ENCODE measurements at regions not wholly inside any gene's neighbourhood (a gene's known extent, or its start where the extent isn't known, plus 50 kb on each side); places are given as distances from the start of the nearest gene placed in this dataset.
A peak's percentile ranks its signal among the peaks of the same experiment; 100 is the strongest.

DNA sequence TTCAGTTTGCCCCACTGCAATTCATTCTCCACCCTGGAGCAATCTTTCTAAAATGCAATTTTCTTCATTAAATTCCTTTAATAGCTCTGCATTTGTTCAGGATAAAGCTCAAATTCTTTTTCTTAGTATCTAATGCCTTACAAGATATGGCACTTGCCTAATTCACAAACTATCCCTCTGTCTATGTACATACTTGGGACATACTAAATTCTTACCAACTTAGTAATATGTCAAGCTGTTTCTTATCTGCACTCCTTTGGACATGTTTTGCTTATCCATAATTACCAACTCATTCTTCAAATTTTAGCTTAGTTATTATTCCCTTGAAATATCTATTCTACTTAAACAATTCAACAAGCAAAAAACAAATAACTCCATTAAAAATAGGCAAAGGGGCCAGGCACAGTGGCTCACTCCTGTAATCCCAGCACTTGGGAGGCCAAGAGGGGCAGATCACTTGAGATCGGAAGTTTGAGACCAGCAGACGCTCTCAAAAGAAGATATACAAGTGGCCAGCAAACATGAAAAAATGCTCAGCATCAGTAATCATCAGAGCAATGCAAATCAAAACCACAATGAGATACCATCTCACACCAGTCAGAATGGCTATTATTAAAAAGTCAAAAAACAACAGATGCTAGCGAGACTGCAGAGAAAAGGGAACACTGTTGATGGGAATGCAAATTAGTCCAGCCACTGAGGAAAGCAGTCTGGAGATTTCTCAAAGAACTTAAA, 96.9 kb downstream of the FAM76B start:
- DNase-seq (ENCODE audit: low read depth) = no peak

DNA sequence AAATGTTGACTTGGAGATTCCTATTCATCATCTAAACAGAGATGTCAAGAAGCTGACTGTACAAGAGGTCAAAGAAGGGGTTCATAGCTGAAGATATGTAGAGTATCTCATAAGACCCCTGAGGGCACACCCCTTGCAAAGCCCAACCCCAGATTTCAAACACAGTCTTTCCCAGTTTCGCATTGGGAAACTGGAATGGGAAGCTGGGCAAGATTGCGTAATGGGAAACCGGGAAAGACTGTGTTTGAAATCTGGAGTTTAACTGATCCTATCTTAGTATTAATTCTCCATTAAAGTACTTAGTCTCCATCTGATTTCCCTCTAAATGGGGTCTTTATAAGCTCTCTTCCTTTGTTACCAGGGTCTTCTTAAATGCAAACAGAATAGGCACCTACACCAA, 99.5 kb downstream of the FAM76B start:
- no peak for DNase-seq (ENCODE audit: low read depth)

DNA sequence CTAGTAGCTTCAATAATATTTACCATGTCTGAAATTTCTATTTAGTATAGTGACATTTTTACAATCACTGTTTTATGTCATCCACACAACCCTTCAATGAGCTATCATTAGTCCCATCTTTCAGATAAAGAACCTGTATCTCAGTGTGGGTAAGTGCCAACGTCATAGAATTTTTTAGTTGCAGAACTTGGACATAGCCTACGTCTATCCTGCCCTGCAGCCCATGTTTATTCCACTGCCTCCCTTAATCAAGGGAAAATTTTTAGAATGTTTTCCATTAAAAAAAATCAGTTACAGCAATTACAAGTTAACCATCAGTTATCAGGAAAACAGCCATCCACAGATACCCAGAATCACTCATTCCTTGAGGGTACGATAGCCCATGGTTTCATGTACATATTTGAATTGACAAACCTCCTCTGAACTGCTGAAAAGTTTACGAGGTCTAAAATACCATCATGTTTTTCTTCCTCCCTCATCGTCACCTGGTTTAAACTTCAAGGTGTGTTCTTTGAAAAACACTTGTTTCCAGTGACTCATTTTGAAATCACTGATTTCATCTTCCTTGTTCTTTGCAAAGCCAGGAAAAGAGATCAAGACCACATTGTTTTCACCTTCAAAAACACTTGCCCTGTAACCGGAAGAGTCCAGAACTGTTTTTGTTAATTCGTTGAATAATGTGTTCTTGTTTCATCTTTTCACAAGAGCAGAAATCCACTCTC, 100.9 kb downstream of the FAM76B start:
- no peak for DNase-seq (ENCODE audit: low read depth)

DNA sequence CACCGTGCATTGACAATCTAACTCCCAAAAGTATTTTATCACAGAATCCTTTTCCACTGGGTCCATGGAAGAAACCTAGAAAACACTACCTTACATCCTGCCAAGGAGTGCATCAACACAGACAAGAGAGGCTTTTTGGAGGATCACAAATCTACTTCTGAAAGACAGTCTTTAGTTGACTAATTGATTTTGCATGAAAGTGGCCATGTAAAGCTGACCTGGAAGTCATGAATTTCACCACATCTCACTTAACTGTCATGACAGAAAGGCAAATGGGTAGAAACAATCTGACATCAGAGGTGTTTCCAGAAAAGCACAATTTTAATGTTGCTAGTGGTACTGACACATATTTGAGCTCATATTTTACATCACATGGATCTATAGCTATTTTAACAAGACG, 101.6 kb downstream of the FAM76B start:
- no peak for DNase-seq (ENCODE audit: low read depth)

DNA sequence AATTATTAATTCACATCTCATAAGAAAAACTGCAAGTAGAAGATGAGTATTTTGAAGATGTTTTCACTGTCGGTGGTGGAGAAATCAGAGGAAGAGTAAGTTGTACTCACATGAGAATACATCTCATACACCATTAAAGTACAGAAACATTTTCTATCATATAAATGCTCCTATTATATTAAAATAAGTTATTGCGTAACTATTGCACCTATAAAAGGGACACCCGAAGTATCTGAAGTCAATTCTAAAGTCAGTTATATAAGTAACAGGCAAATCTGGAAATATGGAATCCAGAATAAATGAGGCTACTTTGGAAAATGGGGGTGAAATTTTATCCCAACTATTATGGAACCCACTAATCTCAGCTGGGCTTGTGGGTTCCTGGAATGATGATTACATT, 103.3 kb downstream of the FAM76B start:
- DNase-seq (ENCODE audit: low read depth) = no peak

DNA sequence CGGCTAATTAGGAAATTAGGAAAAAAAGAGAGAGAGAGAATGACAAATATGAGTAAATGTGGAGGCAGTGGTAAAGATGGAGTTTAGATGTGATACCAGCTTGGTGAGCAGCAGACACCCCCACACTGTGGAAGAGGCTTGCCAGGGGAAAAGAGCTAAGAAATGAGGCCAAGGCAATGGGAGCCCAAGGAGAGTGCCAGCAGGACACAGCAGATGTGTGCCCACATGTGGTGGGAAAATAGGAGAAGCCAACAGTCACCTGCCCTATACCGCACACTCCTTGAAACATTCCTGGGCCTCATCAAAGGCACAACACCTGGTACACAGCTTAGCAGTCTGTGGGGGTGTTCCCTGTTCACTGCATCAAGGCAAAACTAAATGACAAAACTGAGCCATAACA, 104.9 kb downstream of the FAM76B start:
- no peak for DNase-seq (ENCODE audit: low read depth)

DNA sequence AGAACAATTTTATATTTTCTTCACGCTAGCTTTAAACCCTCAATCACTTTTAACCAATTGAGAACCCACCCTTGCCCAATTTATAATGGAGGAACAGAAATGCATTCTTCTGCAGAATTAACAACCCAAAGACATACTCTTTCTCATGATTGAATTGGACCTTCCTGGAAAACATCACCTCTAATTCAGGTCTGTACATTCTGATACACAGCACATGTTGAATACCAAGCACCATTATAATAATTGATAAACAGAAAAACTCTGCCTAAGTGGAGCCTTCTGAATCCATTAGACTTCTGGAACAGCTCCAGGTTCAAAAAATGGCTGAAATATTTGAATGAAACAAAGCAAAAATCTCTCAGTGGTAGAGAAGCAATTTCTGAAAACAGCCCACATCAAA, 105.4 kb downstream of the FAM76B start:
- DNase-seq (ENCODE audit: low read depth) = no peak

DNA sequence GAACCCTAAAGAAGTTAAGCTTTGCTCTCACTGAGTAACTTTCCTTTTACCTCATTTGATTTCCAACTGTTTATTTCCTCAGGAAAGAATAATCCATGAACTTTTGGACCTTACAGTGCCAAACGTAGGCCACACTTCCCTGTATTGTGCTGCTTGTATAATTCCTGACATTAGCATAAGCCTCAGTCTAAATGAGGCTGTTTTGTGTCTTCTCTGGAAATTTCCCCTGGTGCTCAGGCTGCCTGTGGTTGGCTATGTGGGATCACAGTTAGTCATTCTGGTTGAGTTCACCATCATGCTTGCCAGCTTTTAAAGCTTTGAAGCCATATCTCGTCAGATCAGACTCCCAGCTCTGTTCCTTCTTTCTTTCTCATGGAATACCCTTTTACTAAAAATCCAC, 107.0 kb downstream of the FAM76B start:
- DNase-seq (ENCODE audit: low read depth) = no peak

DNA sequence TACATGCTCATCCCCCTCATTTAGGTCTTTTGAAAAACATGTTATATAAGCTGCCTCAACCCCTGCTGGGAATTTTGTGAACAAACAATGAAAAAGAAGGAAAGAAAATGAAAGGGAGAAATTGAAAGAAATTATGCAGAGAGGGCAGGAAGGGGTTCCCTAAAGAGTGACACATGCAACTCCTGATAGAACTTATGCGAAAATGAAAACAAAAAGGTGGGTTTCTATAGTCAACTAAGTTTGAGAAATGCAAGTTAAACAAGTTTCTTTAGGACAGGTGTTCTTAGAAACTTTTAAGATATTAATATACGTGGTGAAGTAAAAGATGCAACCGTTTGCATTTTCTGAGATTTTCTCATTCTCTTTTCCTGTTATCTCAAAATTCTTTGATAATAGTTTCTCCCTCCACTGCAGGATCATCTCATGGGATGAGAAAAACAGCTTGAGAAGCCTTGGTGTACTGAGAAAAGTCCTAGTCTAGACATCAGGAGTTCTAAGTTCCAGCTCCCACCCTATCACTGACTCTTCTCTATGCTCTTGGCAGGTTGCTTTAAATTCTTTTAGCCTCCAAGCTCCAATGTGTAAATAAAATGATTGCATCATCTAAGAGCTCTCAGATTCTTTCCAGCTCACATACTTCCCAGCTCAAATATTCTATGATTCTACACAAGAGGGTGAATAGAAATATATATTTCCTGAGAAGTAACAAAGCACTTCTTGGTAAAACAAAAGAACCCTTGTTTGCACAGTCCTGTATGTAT, 109.2 kb downstream of the FAM76B start:
- DNase-seq (ENCODE audit: low read depth) = no peak

DNA sequence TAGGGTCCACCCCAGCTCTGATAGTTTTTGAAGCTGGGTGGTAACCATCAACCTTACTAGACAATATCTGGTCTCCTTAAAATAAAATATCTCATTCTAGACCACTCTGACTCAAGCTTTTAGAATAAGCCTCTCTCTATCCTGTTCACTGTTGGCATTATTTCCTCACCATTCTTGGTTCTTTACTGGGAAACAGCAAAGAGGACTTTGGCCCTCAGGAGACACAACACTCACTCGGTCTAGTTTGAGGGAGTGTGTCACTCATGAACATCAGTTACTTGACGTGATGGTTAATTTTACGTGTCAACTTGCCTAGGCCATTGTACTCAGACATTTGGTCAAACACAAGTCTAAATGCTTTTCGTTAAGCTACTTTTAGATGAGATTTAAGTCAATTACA, 110.6 kb downstream of the FAM76B start:
- DNase-seq (ENCODE audit: low read depth) = no peak

DNA sequence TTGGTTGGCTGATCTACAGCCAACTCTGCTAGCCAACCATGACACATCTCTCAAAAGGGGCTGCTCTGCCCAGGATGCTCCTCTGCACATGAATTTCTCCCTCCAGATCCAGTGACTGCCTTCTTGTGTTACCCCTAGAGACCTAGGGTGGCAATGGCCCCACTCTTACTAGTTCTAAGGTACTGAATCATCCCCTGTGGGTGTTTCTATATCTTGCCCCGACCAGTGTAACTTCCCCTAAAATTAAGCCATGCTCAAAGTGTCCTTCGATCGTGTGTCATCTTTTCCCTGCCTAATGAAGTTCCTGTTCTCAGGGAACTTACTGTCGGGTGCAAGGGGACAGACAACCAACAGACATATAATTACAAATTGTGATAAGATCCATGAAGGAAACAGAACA, 113.3 kb downstream of the FAM76B start:
- DNase-seq (ENCODE audit: low read depth) = no peak

DNA sequence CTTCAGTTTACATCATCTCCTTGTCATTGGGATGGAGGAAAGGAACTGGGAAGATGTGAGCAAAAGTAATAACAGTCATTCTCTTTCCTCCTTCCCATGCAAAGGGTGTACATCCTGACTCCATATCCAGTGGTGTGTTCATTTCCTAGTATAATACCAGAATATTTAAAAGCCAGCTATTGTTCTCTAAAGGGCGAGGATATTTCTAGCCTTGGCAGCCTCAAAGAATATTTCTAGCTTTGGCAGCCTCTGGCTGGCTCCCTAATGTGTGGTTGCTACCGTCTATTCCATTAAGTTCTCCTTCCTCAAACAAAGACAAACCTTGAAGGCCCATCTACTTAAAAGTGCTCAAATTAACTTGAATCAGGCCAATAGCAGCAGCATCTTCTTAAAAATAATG, 114.0 kb downstream of the FAM76B start:
- no peak for DNase-seq (ENCODE audit: low read depth)

DNA sequence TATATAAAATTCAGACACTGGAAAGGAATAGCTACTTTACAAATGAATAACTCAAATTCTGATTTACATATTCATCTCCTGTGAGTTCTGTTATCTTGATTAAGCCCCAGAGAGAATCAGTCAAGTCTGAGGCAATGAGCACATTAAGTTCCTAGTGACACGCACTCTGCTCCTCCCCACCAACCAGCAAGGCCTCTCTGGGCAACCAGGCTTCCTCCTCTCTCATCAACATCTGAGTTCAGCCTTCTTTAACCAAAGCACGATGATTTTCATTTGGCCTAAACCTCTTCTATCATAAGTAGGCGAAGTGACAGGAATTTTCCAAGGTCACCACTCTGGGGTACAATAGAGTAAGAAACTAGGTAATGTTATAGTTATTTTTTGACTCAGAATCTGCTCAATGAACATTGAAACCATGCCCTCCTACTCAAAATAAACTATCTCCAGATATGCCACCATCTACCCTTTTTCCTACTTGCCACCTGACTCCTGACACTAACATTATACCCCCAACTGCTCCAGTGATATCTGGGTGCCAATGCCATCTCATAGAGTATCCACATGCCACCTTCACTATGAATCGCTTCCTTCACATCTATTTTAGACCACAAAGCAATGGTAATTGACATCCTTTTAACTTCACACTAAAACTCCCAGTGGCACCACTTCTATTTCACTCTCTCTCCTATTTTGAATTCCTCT, 114.8 kb downstream of the FAM76B start:
- no peak for DNase-seq (ENCODE audit: low read depth)

DNA sequence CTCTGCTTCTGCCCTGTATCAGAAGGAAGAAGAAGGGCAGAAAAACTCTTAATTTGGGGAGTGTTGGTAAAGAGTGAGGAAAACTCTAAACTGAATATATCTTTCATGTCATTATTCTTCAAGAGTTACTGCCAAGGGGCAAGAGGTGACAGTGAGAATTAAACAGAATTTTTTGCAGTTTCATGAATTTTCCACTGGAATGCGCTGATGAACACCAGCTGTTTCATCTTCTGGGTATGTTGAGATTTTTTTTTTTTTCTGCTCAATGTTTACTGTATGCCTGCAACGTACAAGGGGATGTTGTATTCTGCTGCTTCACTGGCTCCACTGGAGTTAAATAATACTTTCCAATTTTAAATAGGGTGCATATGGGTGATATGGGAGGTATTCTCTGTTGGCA, 117.8 kb downstream of the FAM76B start:
- no peak for DNase-seq (ENCODE audit: low read depth)

DNA sequence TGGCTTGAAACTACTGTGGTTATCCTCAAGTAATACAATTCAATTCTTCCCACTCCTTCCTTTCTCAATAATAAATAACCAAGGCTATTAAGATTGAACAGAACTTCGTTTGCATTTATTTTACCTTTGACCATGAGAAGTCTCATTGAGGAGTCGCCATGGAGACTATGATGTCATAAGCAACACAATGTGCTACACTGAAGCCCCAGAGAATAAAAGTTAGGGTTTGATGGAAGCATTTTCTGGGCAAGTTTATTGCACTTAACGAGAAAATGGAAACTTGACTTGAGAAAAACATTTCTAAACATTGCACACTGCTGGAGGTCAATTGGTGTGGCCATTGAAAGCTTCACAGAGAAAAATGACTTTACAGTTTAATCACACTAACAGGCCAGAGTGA, 121.5 kb downstream of the FAM76B start:
- DNase-seq (ENCODE audit: low read depth) = no peak

DNA sequence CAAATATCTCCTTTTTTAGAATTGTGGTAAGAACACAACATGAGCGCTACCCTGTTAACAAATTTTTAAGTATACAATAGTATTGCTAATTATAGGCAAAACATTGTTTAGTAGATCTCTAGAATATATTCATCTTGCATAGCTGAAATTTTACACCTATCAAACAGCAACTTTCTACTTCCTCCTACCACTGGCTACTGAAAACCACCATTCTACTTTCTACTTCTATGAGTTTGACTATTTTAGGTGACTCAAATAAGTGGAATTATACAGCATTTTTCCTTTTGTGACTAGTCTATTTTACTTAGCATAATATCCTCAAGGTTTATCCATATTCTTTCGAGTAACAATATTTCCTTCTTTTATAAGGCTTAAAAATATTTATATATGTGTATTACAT, 128.4 kb downstream of the FAM76B start:
- DNase-seq (ENCODE audit: low read depth) = no peak

DNA sequence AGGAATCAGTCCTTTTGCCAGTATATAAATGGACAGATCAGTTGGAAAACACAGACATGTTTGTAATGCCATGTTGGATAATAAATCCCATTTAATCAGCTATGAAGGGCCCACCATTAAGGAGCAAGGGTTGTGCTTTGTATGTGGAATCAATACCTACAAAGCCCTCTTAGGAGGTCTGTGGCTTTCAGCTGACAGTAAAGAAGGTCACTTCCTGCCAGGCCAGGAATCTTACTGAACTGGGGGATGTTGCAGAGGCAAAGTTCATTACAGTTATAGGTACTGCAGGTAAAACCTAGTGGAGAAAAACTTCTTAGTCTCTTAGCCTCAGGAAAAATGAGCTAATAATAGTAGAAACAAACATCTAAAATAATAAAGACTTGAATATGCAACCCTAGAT, 129.5 kb downstream of the FAM76B start:
- no peak for DNase-seq (ENCODE audit: low read depth)

DNA sequence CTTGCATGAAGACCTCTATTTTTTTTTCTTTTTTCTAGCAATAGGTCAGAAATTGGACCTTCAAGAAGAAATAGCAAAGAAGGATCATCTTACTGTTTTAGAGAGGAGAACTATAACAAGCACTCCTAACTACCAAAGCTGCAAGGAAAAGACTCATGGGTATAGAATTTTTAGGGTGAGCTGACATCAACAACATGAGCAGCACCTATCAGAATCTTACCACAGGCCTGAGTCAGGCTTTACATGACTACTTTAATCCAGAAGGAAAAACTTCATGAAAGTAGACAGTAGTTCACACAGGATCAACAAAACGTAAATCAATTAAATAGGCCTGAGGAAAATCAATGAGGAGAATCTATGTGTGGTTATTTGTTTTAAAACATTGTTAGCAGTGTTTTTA, 130.5 kb downstream of the FAM76B start:
- DNase-seq (ENCODE audit: low read depth) = no peak

DNA sequence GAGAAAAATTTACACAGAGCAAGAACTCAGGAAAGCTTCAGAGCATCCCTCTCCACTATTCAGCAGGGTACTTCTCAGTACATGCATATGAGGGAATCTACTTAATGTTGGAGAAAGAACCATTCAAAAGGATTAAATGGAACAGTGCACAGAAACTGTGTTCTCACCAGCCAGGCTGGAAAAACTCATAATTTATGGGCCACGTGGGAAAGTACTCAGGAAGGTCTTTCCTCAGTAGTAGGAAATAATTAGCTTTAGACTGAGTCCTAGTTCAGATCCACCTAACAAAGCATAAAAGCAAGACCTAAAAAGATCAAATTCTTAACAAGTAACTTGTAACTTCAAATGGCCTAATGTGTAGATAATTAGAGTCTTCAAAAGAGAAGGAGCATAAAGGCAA, 134.0 kb downstream of the FAM76B start:
- DNase-seq (ENCODE audit: low read depth) = no peak

DNA sequence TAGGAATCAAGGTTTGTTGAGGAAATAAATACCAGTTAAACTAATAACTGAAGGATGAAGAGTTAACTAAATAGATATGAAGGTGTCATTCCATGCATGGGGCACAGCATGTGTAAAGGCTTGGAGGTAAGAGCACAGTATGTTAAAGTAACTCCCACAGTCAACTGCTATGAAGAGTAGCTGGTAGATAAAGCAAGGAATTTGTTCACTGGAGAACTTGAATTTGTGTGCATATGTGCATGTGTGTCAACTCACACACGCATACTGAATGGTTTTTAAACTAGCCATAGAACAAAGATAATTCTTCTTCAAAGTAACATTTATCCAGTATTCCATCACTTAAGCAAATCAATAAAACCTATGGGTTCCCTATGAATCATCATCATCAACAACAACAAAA, 135.9 kb downstream of the FAM76B start:
- no peak for DNase-seq (ENCODE audit: low read depth)

DNA sequence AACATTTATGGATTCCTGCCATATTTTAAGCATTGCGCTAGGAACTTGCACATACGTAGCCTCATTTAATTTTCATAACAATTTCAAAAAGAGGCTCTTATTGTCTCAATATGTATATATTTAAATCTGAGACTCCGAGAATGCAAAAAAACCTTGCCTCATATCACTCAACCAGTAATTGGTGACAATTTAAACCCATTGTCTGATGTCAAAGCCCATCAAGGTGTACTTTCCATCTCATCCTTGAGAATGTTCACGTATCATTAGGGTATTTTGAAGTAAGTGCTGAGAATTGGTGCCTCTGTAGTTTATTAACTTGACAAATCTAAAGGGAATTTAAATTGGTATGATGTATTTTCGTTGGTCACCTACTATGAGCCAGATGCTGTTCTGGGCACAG, 136.5 kb downstream of the FAM76B start:
- no peak for DNase-seq (ENCODE audit: low read depth)

DNA sequence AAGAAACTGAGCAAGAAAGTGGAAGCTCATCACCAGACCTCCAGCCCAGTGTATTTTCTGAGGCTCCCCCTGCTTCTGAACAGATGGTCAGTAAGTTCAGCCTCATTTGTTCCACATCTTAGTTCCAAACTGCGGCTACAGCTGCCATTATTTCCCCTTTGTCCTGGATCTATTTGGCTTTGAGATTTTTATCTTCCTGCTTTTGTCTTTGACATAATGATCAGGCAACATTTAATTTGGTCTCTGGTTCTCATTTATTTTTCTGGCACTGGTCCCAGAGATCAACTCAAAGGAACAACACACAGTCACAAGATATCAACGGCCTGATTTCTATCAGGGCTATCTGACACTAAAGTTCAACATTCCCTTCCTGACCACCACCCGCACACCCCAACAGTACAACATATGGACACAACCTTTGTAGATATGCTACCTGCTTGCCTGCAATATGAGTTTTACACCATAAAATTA, 137.5 kb downstream of the FAM76B start:
- DNase-seq (ENCODE audit: low read depth) = peak; percentile 87

DNA sequence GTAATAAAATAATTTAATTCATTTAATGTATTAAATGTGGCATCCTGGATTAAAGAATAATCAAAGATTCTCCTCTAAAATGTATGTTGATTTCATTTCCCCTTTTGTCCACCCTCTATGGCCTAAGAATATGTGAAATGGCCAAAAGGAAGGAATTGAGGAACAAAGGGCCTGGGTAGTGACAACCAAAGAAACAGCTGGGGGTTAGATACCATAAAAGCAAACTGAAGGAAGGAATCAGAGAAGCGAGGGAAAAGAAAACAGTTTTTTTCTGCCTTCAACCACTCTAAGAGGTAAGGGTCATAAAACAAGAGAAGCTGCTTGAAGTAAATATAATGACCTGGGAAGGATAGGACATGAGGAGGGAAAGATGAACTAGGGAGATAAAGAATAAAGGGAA, 139.3 kb downstream of the FAM76B start:
- DNase-seq (ENCODE audit: low read depth) = no peak
